ENCODE measurements at regions not wholly inside any gene's neighbourhood (a gene's known extent, or its start where the extent isn't known, plus 50 kb on each side); places are given as distances from the start of the nearest gene placed in this dataset.

- no peak for TF ChIP-seq CTCF (IDR thresholded peaks at IDR 0.05)
- no peak for TF ChIP-seq POLR2A (IDR thresholded peaks at IDR 0.05)
Observed at GRCh38 chr5:32887390-32887789, 176.3 kb downstream of the NPR3 start.

Data from ovary (tissue), 3 donors.